HepG2 (cell line): ENCODE measurements at regions not wholly inside any gene's neighbourhood (a gene's known extent, or its start where the extent isn't known, plus 50 kb on each side); places are given as distances from the start of the nearest gene placed in this dataset.

Experiments
- ATAC-seq: fragments of 200-7000 bp; cut with Tn5 transposase; 3 replicates; pipeline ENCODE4 v1.9.1; 2020; ENCODE audit warnings: mild to moderate bottlenecking, moderate library complexity
- BruUV-seq: library from RNA; stranded (reverse); fragments of 400-500 nt; replicated peaks from 2 replicates; lab custom pipeline; 2021; lab: Mats Ljungman, UMichigan
- CTCF ChIA-PET: fragments of 300-600 bp; formaldehyde crosslinking; extraction: SDS; loops from one replicate; lab custom pipeline; 2021; ENCODE audit warnings: low total read pairs, inconsistent platforms, low intra/inter-chr PET ratio; lab: Yijun Ruan, JAX
- POLR2A ChIA-PET: fragments of 350-600 bp; sonication (Branson Sonifier 250); formaldehyde crosslinking; loops from one replicate; lab custom pipeline; 2020; ENCODE audit warnings: antibody characterized with exemption, inconsistent platforms; lab: Yijun Ruan, JAX
- DNase-seq: peaks from one replicate; pipeline ENCODE4 v3.0.0-alpha.2; 2015; ENCODE audit warnings: low spot score
- FAIRE-seq: peaks from 3 replicates; lab custom pipeline; 2011; peaks lifted over from hg19 to GRCh38; lab: Jason Lieb, UNC
- H2AFZ ChIP-seq: one replicate; pipeline ENCODE4 v1.6.1; 2011; ENCODE audit warnings: low read length, inconsistent platforms
- H3K27ac ChIP-seq: fragments of 300-600 bp; 3 replicates; pipeline ENCODE4 v1.8.0; 2011; ENCODE audit warnings: mixed run types, mild to moderate bottlenecking, mixed read lengths, low read length, inconsistent platforms; ENCODE audit not compliant: insufficient read depth; ENCODE audit errors: extremely low read length
- H3K27me3 ChIP-seq, 2 experiments: fragments of 200-600 bp in 1 of 2; 2 replicates in 1 of 2; 3 replicates in 1 of 2; pipeline versions ENCODE4 v1.6.0 to v1.8.0; 2011; ENCODE audit warnings: low read length in 2 of 2, mild to moderate bottlenecking in 2 of 2, moderate library complexity in 2 of 2, inconsistent platforms in 1 of 2; ENCODE audit not compliant: insufficient read depth in 2 of 2, control insufficient read depth in 1 of 2
- H3K36me3 ChIP-seq, 2 experiments: fragments of 200-600 bp in 1 of 2; replicated peaks in 1 of 2; 2 replicates in 1 of 2; 3 replicates in 1 of 2; pipeline versions ENCODE4 v1.5.1 to v1.8.0; 2011; ENCODE audit warnings: low read length in 2 of 2, inconsistent platforms in 1 of 2; ENCODE audit not compliant: insufficient read depth in 2 of 2, control insufficient read depth in 1 of 2
- H3K4me1 ChIP-seq: 2 replicates; pipeline ENCODE4 v1.5.1; 2012; ENCODE audit warnings: low read length, inconsistent platforms; ENCODE audit not compliant: insufficient read depth
- H3K4me2 ChIP-seq: 2 replicates; pipeline ENCODE4 v1.6.0; 2011; ENCODE audit warnings: low read depth, low read length, inconsistent platforms
- H3K4me3 ChIP-seq, 3 experiments: fragments of 200-600 bp in 1 of 3; sonication (generic), shearing (Covaris generic) in 1 of 3; replicated peaks in 1 of 3; 2 replicates each; pipeline ENCODE4 v1.5.1; 2011 to 2016; ENCODE audit warnings: low read length in 3 of 3, inconsistent platforms in 2 of 3, low read depth in 2 of 3, mild to moderate bottlenecking in 2 of 3, control low read depth in 1 of 3, mixed read lengths in 1 of 3; ENCODE audit not compliant: insufficient read depth in 1 of 3
- H3K79me2 ChIP-seq: one replicate; pipeline ENCODE4 v1.6.1; 2011; ENCODE audit warnings: low read length, inconsistent platforms; ENCODE audit not compliant: insufficient read depth
- H3K9ac ChIP-seq: 2 replicates; pipeline ENCODE4 v1.6.0; 2011; ENCODE audit warnings: mild to moderate bottlenecking, low read depth, low read length, inconsistent platforms; ENCODE audit not compliant: insufficient read depth
- H3K9me3 ChIP-seq: 2 replicates; pipeline ENCODE4 v1.5.1; 2012; ENCODE audit warnings: mild to moderate bottlenecking, low read length
- H4K20me1 ChIP-seq: 2 replicates; pipeline ENCODE4 v1.6.0; 2011; ENCODE audit warnings: inconsistent platforms, mild to moderate bottlenecking, low read length, moderate library complexity; ENCODE audit not compliant: insufficient read depth
- FIP1L1 ChIP-seq: fragments of 200-400 bp; formaldehyde crosslinking; IDR thresholded peaks from 2 replicates; pipeline ENCODE4 v1.6.1; 2018; ENCODE audit warnings: low read depth, mild to moderate bottlenecking, low read length, moderate library complexity, borderline replicate concordance; ENCODE audit not compliant: insufficient read depth
- JUNB ChIP-seq: sonication (generic); formaldehyde crosslinking; IDR thresholded peaks from 2 replicates; pipeline ENCODE4 v1.8.0; 2022; ENCODE audit warnings: missing genetic modification reagents, mild to moderate bottlenecking, borderline replicate concordance
- NONO ChIP-seq, 2 experiments: fragments of 450-650 bp in 1 of 2; sonication (generic) in 1 of 2; formaldehyde crosslinking in 1 of 2; IDR thresholded peaks in 1 of 2; conservative IDR thresholded peaks in 1 of 2; 2 replicates each; pipeline versions ENCODE4 v1.6.1 to v1.8.0; 2017 to 2022; ENCODE audit warnings: mild to moderate bottlenecking in 1 of 2, missing genetic modification reagents in 1 of 2, moderate library complexity in 1 of 2
- SOX13 ChIP-seq, 3 experiments: fragments of 450-650 bp in 1 of 3; sonication (generic) in 1 of 3; formaldehyde crosslinking in 1 of 3; IDR thresholded peaks in 2 of 3; conservative IDR thresholded peaks in 1 of 3; 2 replicates each; pipeline versions ENCODE4 v1.5.0 to v1.6.1; 2016 to 2020; ENCODE audit warnings: antibody characterized with exemption in 1 of 3, mild to moderate bottlenecking in 1 of 3, missing compliant biosample characterization in 1 of 3, missing genetic modification reagents in 1 of 3, moderate library complexity in 1 of 3
- WGBS: methylation state at CpG from one replicate; pipeline ENCODE4 v1.1.6; 2017; ENCODE audit warnings: low lambda C conversion rate; 5-methylcytosine and 5-hydroxymethylcytosine counted together
- in situ Hi-C: cut with HindIII; loops from 2 replicates; pipeline ENCODE4 v1.10.0; 2017; ENCODE audit warnings: low pct_unique_long_range_greater_than_20kb; ENCODE audit not compliant: extremely low pct_ligation_motif_present
- intact Hi-C: fragments of 100-400 bp; cut with micrococcal nuclease; formaldehyde crosslinking; loops from one replicate; pipeline ENCODE4 v1.10.0; 2022; ENCODE audit not compliant: unreplicated experiment
- TF ChIP-seq, protein P1 (sequence below): sonication (generic); formaldehyde crosslinking; IDR thresholded peaks from 2 replicates; pipeline ENCODE4 v1.5.1; 2020; ENCODE audit warnings: mild to moderate bottlenecking, missing genetic modification reagents, moderate library complexity
- TF ChIP-seq, protein P2 (sequence below), 2 experiments: fragments of 450-650 bp in 1 of 2; sonication (generic) in 1 of 2; formaldehyde crosslinking in 1 of 2; IDR thresholded peaks; 2 replicates each; pipeline versions ENCODE4 v1.6.1 to v1.8.0; 2016 to 2022; ENCODE audit warnings: antibody characterized with exemption in 1 of 2, mild to moderate bottlenecking in 1 of 2, missing genetic modification reagents in 1 of 2

DNA sequence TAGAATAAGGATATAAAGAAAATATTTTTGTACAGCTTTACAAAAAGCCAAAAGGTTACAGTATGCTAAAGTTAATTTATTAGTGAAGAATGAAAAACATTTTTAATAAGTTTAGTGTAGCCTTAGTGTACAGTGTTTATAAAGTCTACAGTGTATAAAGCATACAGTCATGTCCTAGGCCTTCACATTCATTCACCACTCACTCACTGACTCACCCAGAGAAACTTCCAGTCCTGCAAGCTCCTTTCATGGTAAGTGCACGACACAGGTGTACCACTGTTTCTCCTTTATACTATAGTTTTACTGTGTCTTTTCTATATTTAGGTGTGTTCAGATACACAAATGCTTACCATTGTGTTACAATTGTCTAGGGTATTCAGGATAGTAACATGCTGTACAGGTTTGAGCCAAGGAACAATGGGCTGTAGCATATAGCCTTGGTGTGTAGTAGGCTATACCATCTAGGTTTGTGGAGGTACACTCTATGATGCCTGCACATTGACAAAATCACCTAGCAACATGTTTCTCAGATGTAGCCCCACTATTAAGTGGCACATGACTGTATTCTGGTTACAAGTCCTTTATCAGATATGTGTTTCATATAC is 197.1 kb upstream of the KBTBD8 start:
- in situ Hi-C loops (no loop called here), intact Hi-C loops (no loop called here)
- no peak overlapping the region for H3K27ac ChIP-seq
- no peak overlapping the region for H2AFZ ChIP-seq
- ChIA-PET CTCF (no interaction called here), POLR2A (no interaction called here)
- no peaks in the 10 kb centered on the region for H3K4me1 ChIP-seq
- no peak for TF ChIP-seq SOX13 (IDR thresholded peaks at IDR 0.05)
- no peak for TF ChIP-seq SOX13 (CRISPR knock-in tag; conservative IDR thresholded peaks at IDR 0.05 in 1 of 2, IDR thresholded peaks at IDR 0.05 in 1 of 2)
- TF ChIP-seq, protein P1, sequence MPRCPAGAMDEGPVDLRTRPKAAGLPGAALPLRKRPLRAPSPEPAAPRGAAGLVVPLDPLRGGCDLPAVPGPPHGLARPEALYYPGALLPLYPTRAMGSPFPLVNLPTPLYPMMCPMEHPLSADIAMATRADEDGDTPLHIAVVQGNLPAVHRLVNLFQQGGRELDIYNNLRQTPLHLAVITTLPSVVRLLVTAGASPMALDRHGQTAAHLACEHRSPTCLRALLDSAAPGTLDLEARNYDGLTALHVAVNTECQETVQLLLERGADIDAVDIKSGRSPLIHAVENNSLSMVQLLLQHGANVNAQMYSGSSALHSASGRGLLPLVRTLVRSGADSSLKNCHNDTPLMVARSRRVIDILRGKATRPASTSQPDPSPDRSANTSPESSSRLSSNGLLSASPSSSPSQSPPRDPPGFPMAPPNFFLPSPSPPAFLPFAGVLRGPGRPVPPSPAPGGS = no peak
- no peak for TF ChIP-seq NONO (IDR thresholded peaks at IDR 0.05)
- TF ChIP-seq NONO (CRISPR knock-in tag; conservative IDR thresholded peaks at IDR 0.05) = no peak
- TF ChIP-seq, protein P2, sequence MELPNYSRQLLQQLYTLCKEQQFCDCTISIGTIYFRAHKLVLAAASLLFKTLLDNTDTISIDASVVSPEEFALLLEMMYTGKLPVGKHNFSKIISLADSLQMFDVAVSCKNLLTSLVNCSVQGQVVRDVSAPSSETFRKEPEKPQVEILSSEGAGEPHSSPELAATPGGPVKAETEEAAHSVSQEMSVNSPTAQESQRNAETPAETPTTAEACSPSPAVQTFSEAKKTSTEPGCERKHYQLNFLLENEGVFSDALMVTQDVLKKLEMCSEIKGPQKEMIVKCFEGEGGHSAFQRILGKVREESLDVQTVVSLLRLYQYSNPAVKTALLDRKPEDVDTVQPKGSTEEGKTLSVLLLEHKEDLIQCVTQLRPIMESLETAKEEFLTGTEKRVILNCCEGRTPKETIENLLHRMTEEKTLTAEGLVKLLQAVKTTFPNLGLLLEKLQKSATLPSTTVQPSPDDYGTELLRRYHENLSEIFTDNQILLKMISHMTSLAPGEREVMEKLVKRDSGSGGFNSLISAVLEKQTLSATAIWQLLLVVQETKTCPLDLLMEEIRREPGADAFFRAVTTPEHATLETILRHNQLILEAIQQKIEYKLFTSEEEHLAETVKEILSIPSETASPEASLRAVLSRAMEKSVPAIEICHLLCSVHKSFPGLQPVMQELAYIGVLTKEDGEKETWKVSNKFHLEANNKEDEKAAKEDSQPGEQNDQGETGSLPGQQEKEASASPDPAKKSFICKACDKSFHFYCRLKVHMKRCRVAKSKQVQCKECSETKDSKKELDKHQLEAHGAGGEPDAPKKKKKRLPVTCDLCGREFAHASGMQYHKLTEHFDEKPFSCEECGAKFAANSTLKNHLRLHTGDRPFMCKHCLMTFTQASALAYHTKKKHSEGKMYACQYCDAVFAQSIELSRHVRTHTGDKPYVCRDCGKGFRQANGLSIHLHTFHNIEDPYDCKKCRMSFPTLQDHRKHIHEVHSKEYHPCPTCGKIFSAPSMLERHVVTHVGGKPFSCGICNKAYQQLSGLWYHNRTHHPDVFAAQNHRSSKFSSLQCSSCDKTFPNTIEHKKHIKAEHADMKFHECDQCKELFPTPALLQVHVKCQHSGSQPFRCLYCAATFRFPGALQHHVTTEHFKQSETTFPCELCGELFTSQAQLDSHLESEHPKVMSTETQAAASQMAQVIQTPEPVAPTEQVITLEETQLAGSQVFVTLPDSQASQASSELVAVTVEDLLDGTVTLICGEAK (IDR thresholded peaks at IDR 0.05) = no peak
- TF ChIP-seq, protein P2 (CRISPR knock-in tag; IDR thresholded peaks at IDR 0.05) = no peak
- no peak for TF ChIP-seq JUNB (CRISPR knock-in tag)
- no peak for TF ChIP-seq FIP1L1
- no peaks in the 10 kb centered on the region for H3K36me3 ChIP-seq
- no peaks in the 10 kb centered on the region for H3K9me3 ChIP-seq
- ATAC-seq (no peak), DNase-seq (no peak), FAIRE-seq (no peak)
- H3K27me3 ChIP-seq = no peaks in the 10 kb centered on the region; a peak in 1 of 5 replicates
- H4K20me1 ChIP-seq = no peaks in the 10 kb centered on the region
- H3K4me2 ChIP-seq = no peak overlapping the region
- no TSS peak for BruUV-seq
- no peaks in the 10 kb centered on the region for H3K79me2 ChIP-seq
- no peak overlapping the region for H3K9ac ChIP-seq
- H3K4me3 ChIP-seq = no peak overlapping the region
- 5% methylated on average over 1 of the region's 1 CpG for WGBS
